ENCODE measurements at regions not wholly inside any gene's neighbourhood (a gene's known extent, or its start where the extent isn't known, plus 50 kb on each side); places are given as distances from the start of the nearest gene placed in this dataset.

DNA sequence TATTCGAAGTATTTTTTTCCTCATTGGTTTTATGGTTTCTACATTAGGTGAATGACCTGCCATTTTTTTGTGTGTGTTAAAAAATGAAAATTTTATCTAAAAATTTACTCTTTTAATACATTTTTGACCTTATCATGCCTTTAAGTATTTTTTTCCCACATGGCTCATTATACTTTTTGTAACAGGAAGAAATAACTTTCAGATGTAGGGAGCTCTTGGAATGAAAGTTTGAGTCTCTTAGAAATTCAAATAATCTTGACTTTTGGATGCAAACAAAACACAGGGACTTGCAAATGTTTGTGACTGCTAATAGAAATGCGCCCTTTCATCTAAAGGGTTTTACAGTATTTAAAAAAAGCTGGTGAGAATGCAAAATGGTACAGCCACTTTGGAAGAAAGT lies 457.9 kb downstream of the KLF5 start:
- no peak for TF ChIP-seq ZNF70 (CRISPR knock-in tag; IDR thresholded peaks at IDR 0.05)
- no peak for TF ChIP-seq TCF4 (CRISPR knock-in tag; IDR thresholded peaks at IDR 0.05; ENCODE audit: borderline replicate concordance)
- TF ChIP-seq ZNF565 (CRISPR knock-in tag; conservative IDR thresholded peaks at IDR 0.05; ENCODE audit: low read depth), result no peak
- no peak for TF ChIP-seq ZC3H10 (CRISPR knock-in tag; IDR thresholded peaks at IDR 0.05)
- TF ChIP-seq GLIS3 (CRISPR knock-in tag; IDR thresholded peaks at IDR 0.05), result no peak
- TF ChIP-seq ZNF8 (CRISPR knock-in tag; IDR thresholded peaks at IDR 0.05), result no peak
- no peak for TF ChIP-seq RARB (CRISPR knock-in tag; IDR thresholded peaks at IDR 0.05)
- no peak for TF ChIP-seq OSR1 (CRISPR knock-in tag; IDR thresholded peaks at IDR 0.05)
- no peak for TF ChIP-seq ISL1 (CRISPR knock-in tag; IDR thresholded peaks at IDR 0.05)
- TF ChIP-seq, protein P1, sequence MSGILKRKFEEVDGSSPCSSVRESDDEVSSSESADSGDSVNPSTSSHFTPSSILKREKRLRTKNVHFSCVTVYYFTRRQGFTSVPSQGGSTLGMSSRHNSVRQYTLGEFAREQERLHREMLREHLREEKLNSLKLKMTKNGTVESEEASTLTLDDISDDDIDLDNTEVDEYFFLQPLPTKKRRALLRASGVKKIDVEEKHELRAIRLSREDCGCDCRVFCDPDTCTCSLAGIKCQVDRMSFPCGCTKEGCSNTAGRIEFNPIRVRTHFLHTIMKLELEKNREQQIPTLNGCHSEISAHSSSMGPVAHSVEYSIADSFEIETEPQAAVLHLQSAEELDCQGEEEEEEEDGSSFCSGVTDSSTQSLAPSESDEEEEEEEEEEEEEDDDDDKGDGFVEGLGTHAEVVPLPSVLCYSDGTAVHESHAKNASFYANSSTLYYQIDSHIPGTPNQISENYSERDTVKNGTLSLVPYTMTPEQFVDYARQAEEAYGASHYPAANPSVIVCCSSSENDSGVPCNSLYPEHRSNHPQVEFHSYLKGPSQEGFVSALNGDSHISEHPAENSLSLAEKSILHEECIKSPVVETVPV (CRISPR knock-in tag; IDR thresholded peaks at IDR 0.05), result no peak
- TF ChIP-seq ESRRG (CRISPR knock-in tag; IDR thresholded peaks at IDR 0.05), result no peak
- TF ChIP-seq ZFP30 (CRISPR knock-in tag; IDR thresholded peaks at IDR 0.05), result no peak
- ATAC-seq, result no peak

- no peak for TF ChIP-seq ZNF70 (CRISPR knock-in tag; IDR thresholded peaks at IDR 0.05)
- no peak for TF ChIP-seq TCF4 (CRISPR knock-in tag; IDR thresholded peaks at IDR 0.05; ENCODE audit: borderline replicate concordance)
- TF ChIP-seq PPARA (CRISPR knock-in tag; IDR thresholded peaks at IDR 0.05; ENCODE audit: borderline replicate concordance), result no peak
- TF ChIP-seq RARB (CRISPR knock-in tag; IDR thresholded peaks at IDR 0.05), result no peak
- TF ChIP-seq PATZ1 (CRISPR knock-in tag; IDR thresholded peaks at IDR 0.05; ENCODE audit: borderline replicate concordance), result no peak
- ATAC-seq, result no peak
These were observed 455.4 kb downstream of the KLF5 start for GRCh38 chr13:73514208-73514607.

DNA sequence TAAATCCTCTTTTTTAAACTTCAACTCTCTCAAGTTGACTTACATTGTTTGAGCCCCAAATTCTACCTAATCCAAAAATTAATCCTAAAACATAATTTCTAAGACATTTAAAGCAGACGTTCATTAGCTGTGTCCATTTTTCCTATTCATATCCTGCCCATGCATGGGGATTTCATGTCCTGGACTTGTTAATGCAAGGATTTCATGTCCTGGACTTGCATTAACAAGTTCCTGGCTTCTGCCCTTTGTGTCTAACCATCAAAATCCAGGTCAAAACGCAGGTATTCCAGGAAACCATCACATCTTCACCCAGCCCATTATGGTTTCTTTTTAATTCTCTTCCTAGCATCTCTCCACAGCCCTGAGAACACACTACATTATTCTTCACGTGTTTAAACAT lies 454.9 kb downstream of the KLF5 start:
- TF ChIP-seq ZNF565 (CRISPR knock-in tag; conservative IDR thresholded peaks at IDR 0.05; ENCODE audit: low read depth) (no peak), ZNF70 (CRISPR knock-in tag; IDR thresholded peaks at IDR 0.05) (no peak), ZNF8 (CRISPR knock-in tag; IDR thresholded peaks at IDR 0.05) (no peak), PATZ1 (CRISPR knock-in tag; IDR thresholded peaks at IDR 0.05; ENCODE audit: borderline replicate concordance) (no peak), ISL1 (CRISPR knock-in tag; IDR thresholded peaks at IDR 0.05) (no peak), CSDC2 (CRISPR knock-in tag; IDR thresholded peaks at IDR 0.05) (no peak), ZC3H10 (CRISPR knock-in tag; IDR thresholded peaks at IDR 0.05) (no peak), BACH2 (CRISPR knock-in tag; IDR thresholded peaks at IDR 0.05; ENCODE audit: borderline replicate concordance) (no peak), TSHZ2 (CRISPR knock-in tag; IDR thresholded peaks at IDR 0.05) (no peak), ARNTL (CRISPR knock-in tag; IDR thresholded peaks at IDR 0.05; ENCODE audit: borderline replicate concordance, low read depth) (no peak), CREB5 (CRISPR knock-in tag; IDR thresholded peaks at IDR 0.05; ENCODE audit: low read depth) (no peak), ESRRG (CRISPR knock-in tag; IDR thresholded peaks at IDR 0.05) (no peak), ZFP30 (CRISPR knock-in tag; IDR thresholded peaks at IDR 0.05) (no peak), ZFP3 (CRISPR knock-in tag; IDR thresholded peaks at IDR 0.05) (no peak), GLIS3 (CRISPR knock-in tag; IDR thresholded peaks at IDR 0.05) (no peak), TOX (CRISPR knock-in tag; IDR thresholded peaks at IDR 0.05; ENCODE audit: borderline replicate concordance) (no peak)
- TF ChIP-seq, protein P1 (CRISPR knock-in tag; IDR thresholded peaks at IDR 0.05), result no peak
- TF ChIP-seq, protein P2, sequence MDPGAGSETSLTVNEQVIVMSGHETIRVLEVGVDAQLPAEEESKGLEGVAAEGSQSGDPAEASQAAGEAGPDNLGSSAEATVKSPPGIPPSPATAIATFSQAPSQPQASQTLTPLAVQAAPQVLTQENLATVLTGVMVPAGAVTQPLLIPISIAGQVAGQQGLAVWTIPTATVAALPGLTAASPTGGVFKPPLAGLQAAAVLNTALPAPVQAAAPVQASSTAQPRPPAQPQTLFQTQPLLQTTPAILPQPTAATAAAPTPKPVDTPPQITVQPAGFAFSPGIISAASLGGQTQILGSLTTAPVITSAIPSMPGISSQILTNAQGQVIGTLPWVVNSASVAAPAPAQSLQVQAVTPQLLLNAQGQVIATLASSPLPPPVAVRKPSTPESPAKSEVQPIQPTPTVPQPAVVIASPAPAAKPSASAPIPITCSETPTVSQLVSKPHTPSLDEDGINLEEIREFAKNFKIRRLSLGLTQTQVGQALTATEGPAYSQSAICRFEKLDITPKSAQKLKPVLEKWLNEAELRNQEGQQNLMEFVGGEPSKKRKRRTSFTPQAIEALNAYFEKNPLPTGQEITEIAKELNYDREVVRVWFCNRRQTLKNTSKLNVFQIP (CRISPR knock-in tag; IDR thresholded peaks at IDR 0.05; ENCODE audit: borderline replicate concordance, low read depth), result no peak
- no peak for ATAC-seq
